Mucosa of stomach (tissue), 1 donor: ENCODE measurements at regions not wholly inside any gene's neighbourhood (a gene's known extent, or its start where the extent isn't known, plus 50 kb on each side); places are given as distances from the start of the nearest gene placed in this dataset.

ENCODE experiments used
- H3K27me3 ChIP-seq: one replicate; pipeline ENCODE4 v1.7.0; 2013; ENCODE audit warnings: mild to moderate bottlenecking, low read length; ENCODE audit not compliant: control insufficient read depth, insufficient read depth
- H3K36me3 ChIP-seq: one replicate; pipeline ENCODE4 v1.7.0; 2013; ENCODE audit warnings: low read length; ENCODE audit not compliant: control insufficient read depth, insufficient read depth
- H3K4me1 ChIP-seq: one replicate; pipeline ENCODE4 v1.7.0; 2013; ENCODE audit warnings: mild to moderate bottlenecking, low read length; ENCODE audit not compliant: control insufficient read depth, insufficient read depth
- H3K4me3 ChIP-seq: one replicate; pipeline ENCODE4 v1.7.0; 2013; ENCODE audit warnings: low read length
- H3K9ac ChIP-seq: one replicate; pipeline ENCODE4 v1.7.0; 2013; ENCODE audit warnings: mild to moderate bottlenecking, low read length, moderate library complexity
- H3K9me3 ChIP-seq: one replicate; pipeline ENCODE4 v1.7.0; 2013; ENCODE audit warnings: mild to moderate bottlenecking, low read length, moderate library complexity; ENCODE audit not compliant: control insufficient read depth
- donor health status: Pancreatic carcinoma.

DNA sequence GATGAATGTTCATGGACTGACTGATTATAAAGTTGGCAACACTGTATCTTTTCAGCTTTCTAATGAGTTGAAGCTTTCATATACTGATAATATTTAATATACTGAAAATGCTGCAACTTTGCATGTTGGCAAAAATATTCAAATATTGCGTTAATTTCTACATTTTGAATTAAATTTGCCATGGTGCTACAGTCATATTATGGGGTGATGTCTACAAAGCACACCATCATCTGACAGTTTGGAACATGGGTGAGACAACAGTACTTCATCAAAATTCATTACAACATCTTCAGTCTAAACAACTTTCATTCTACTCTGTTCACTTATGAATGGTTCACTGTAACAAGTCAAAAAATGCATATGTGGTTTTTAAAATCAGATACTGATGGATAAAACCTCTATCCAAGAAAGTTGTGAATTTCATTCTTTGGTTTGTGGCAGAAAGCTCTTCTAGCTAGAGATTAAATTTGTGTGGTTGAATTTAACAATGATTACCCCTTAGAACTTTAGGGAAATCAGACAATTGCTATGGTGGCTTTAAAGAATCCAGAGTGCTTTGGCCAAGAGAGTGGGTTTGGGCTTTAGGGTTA is 136.4 kb downstream of the TMEM26 start:
- Histone ChIP-seq H3K4me1 (peaks cover 8% of the 10 kb centered on the region), H3K9me3 (no peaks in the 10 kb centered on the region), H3K27me3 (no peaks in the 10 kb centered on the region), H3K36me3 (no peaks in the 10 kb centered on the region), H3K9ac (no peak overlapping the region), H3K4me3 (no peak overlapping the region)

DNA sequence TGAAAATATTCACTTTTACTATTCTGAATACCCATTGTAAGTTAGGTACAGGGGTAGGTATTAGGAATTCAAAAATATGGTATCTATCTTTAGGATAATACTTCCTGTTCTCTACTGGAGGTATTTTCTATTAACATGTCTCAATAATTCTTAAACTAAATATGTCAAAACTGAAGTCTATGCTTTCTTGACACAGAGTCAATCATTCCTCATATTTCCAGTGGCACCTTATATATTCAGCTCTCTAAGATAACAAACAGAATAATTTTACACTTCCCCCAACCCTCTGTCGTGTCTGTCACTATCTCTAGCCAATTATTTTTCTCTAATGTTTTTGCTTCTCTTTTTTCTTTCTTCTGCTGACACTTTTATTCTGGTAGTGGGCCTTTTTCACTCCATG is 138.9 kb downstream of the TMEM26 start:
- no peak overlapping the region for H3K4me3 ChIP-seq
- no peaks in the 10 kb centered on the region for H3K9me3 ChIP-seq
- H3K9ac ChIP-seq: no peak overlapping the region
- peaks cover 8% of the 10 kb centered on the region for H3K4me1 ChIP-seq
- H3K36me3 ChIP-seq: no peaks in the 10 kb centered on the region
- no peaks in the 10 kb centered on the region for H3K27me3 ChIP-seq

DNA sequence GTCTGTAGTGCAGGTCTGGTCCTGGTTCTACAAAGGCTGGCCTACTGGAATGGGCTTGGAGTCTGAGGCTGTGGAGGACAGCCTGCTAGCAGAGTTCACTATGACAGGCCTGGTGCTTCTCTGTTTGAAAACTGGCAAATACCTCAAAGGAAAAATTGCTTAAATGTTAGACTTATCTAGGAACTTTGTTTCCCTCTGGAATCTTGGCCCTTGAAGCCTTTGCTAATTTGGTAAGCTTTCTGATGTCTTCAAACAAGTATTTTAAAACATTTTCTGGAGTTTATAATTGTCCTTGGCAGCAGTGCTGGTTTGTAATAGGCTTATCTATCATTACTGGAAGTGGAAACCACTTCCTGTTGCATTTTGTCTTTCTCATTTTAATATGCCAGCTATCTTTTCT is 139.7 kb downstream of the TMEM26 start:
- no peaks in the 10 kb centered on the region for H3K27me3 ChIP-seq
- H3K9me3 ChIP-seq: no peaks in the 10 kb centered on the region
- H3K9ac ChIP-seq: no peak overlapping the region

DNA sequence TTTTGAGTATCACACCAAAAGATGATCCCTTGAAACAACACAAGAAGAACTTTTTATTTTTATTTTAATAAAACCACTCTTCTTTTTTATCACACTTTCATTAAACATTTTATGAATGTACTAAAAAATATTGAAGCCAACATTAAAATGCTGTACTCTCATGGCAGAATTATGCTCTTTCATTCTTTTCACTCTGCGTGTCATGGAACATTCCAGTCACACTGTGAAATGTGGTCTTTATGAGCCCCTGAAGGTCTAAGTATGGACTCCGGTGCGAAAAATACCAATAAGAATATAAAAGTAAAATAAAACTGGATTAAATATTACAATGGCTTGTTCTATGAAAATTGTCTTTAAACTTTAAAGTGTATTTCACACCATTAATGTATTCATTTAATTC is 148.4 kb downstream of the TMEM26 start:
- Histone ChIP-seq H3K27me3 (no peaks in the 10 kb centered on the region), H3K36me3 (no peaks in the 10 kb centered on the region), H3K9me3 (no peaks in the 10 kb centered on the region), H3K4me1 (no peaks in the 10 kb centered on the region), H3K4me3 (no peak overlapping the region), H3K9ac (no peak overlapping the region)

More for the DNA sequence above, 139.7 kb downstream of the TMEM26 start:
- Histone ChIP-seq H3K36me3 (no peaks in the 10 kb centered on the region), H3K4me3 (no peak overlapping the region), H3K4me1 (peaks cover 8% of the 10 kb centered on the region)

DNA sequence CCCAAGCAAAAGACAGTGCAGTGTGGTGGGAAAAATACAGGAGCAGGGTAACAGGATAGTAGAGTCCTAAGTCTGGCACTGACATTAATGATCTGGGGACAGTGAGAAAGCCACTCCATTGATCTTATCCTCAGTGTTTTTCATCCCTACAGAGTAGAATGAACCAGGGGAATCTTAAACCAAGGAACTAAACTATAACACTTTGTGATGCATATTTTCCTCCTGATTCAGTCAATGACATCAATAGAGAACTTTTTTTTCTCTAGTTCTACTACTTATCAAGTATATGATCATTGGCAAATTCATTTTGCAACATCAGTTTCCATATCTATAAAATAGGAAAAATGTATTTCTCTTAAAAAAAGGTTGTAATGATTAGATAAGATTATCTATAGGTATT is 151.1 kb downstream of the TMEM26 start:
- H3K27me3 ChIP-seq: no peaks in the 10 kb centered on the region
- H3K36me3 ChIP-seq: no peaks in the 10 kb centered on the region
- H3K9me3 ChIP-seq: no peaks in the 10 kb centered on the region
- no peak overlapping the region for H3K9ac ChIP-seq
- no peaks in the 10 kb centered on the region for H3K4me1 ChIP-seq
- H3K4me3 ChIP-seq: no peak overlapping the region

DNA sequence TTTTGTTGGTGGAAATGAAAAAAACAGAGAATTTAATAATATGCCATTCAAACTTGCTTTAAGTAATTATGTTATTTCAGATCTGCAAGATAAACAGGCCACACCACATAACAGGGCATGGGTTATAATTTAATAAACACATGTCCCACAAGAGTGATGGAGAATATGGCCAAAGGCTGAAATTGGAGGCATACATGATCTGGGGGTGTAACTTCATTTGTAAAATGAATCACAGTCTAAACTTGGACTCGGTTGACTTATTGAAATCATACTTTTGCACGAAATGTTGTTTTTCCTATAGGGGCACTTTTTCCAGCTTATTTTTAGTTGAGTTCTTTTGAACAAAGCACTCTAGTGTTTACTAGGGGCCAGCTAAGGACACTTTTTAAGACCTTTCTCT is 151.6 kb downstream of the TMEM26 start:
- no peaks in the 10 kb centered on the region for H3K36me3 ChIP-seq
- no peaks in the 10 kb centered on the region for H3K27me3 ChIP-seq
- H3K4me1 ChIP-seq: no peaks in the 10 kb centered on the region
- H3K9ac ChIP-seq: no peak overlapping the region
- H3K9me3 ChIP-seq: no peaks in the 10 kb centered on the region
- H3K4me3 ChIP-seq: no peak overlapping the region

DNA sequence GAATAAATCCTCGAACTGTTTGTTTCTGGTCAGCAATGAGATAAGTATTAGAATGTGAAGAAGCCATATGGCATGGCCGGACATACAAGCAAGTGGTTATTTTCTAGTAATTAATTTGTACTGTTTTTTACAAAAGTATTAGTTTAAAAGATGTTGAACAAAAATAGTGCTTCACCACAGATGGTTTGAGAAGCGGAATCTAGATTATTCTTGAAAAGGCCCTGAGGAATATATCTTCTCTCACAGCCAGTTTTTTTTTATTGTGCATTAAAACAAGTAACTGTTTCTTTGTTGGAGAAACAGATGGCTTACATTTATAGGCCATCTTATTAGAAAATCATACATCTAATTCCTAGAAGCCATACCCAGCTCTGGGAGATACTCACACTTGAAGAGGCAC is 153.3 kb downstream of the TMEM26 start:
- Histone ChIP-seq H3K4me1 (no peaks in the 10 kb centered on the region), H3K9ac (no peak overlapping the region), H3K36me3 (no peaks in the 10 kb centered on the region), H3K4me3 (no peak overlapping the region), H3K9me3 (no peaks in the 10 kb centered on the region), H3K27me3 (no peaks in the 10 kb centered on the region)

DNA sequence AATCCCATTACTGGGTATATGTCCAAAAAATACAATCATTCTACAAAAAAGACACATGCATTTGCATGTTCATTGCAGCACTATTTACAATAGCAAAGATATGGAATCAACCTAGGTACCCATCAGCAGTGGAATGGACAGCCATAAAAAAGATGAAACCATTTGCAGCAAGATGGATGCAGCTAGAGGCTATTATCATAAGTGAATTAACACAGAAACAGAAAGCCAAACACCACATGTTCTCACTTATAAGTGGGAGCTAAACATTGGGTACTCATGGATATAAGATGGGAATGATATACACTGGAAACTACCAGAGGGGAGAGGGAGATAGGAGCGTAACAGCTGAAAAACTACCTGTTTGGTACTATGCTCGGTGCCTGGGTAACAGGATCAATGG is 154.0 kb downstream of the TMEM26 start:
- Histone ChIP-seq H3K9me3 (no peaks in the 10 kb centered on the region), H3K4me1 (no peaks in the 10 kb centered on the region), H3K9ac (no peak overlapping the region), H3K27me3 (no peaks in the 10 kb centered on the region), H3K4me3 (no peak overlapping the region), H3K36me3 (no peaks in the 10 kb centered on the region)

DNA sequence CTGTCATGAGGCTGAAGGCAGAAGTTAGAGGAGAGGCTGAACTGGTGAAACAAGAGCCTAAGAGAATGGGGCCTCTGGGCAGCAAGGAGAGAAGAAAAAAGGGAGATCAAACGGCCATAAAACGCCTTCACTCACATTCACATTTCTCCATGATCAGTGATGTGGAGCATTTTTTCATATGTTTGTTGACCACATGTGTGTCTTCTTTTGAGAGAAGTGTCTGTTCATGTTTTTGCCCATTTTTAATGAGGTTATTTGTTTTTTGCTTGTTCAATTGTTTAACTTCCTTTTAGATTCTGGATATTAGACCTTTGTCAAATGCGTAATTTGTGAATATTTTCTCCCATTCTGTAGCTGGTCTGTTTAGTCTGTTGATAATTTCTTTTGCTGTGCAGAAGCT is 155.0 kb downstream of the TMEM26 start:
- Histone ChIP-seq H3K4me1 (no peaks in the 10 kb centered on the region), H3K4me3 (no peak overlapping the region)

DNA sequence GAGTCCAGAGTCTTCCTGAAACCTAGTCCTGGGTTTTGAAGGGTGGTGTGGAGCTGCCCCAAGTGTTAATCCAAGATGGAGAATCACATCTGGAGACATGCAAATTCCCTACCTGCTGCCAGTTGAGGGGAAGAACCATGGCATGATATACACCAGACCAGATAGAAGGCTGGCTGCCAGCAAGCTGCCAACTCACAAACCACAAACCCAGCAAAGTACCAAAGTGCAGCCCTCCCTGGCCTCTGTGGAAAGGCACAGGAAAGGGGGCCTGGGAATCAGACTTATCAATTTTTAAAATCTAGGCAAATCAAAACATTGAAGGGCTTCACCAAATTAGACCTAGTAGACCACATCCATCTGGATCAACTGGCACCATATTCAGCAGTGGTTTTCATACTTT is 157.0 kb downstream of the TMEM26 start:
- Histone ChIP-seq H3K9me3 (no peaks in the 10 kb centered on the region), H3K9ac (no peak overlapping the region), H3K27me3 (no peaks in the 10 kb centered on the region), H3K36me3 (no peaks in the 10 kb centered on the region), H3K4me3 (no peak overlapping the region), H3K4me1 (no peaks in the 10 kb centered on the region)

More for the DNA sequence above, 155.0 kb downstream of the TMEM26 start:
- no peaks in the 10 kb centered on the region for H3K9me3 ChIP-seq
- H3K9ac ChIP-seq: no peak overlapping the region
- H3K36me3 ChIP-seq: no peaks in the 10 kb centered on the region
- no peaks in the 10 kb centered on the region for H3K27me3 ChIP-seq

DNA sequence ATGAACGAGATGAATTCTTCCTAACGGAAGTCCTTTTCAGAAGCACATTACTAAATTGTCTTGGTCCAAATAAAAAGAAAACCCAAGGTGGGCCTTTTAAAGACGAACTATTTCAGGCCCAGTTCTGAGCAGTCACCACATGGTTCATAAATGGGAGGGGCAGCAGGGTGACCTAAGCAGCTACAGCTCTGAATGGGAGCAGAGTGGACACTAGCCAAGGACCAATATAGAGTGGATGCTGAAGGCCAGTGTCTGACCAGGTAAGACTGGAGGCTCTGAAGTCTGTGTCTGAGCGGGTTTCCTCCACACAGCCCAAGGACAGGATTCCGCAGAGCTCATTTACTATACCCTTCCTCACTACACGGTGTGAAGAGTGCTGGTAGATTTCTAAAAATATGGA is 159.1 kb downstream of the TMEM26 start:
- Histone ChIP-seq H3K4me1 (no peaks in the 10 kb centered on the region), H3K9me3 (no peaks in the 10 kb centered on the region), H3K27me3 (no peaks in the 10 kb centered on the region), H3K9ac (no peak overlapping the region), H3K4me3 (no peak overlapping the region), H3K36me3 (no peaks in the 10 kb centered on the region)

DNA sequence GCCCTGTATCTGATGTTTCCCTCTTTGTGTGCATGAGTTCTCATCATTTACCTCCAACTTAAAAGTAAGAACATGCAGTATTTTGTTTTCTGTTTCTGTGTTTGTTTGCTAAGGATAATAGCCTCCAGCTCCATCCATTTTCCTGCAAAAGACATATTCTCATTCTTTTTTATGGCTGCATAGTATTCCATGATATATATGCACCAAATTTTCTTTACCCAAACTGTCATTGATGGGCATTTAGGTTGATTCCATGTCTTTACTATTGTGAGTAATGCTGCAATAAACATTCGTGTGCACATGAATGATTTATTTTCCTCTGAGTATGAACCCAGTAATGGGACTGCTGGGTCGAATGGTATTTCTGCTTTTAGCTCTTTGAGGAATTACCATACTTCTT is 163.4 kb downstream of the TMEM26 start:
- Histone ChIP-seq H3K4me3 (no peak overlapping the region), H3K9ac (no peak overlapping the region), H3K4me1 (no peaks in the 10 kb centered on the region), H3K9me3 (no peaks in the 10 kb centered on the region), H3K27me3 (no peaks in the 10 kb centered on the region), H3K36me3 (no peaks in the 10 kb centered on the region)

DNA sequence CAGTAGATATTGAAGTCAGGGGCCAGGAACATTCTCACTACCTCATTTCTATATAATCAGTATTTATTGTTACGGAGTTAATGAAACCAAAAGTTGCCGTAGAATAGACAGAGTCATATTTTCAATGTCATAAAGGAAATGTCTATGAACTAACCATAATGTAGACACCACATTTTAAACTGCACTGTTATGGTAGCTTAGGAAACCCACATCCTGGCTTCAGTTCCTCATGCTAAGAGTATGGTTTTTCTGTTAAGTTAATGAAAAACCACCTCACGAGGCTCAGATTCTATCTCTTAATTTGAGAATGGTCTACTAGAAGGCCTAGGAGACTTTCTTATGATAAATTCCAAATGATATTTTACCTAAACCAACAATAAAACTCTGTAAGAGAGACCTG is 166.5 kb downstream of the TMEM26 start:
- no peaks in the 10 kb centered on the region for H3K4me1 ChIP-seq
- no peak overlapping the region for H3K9ac ChIP-seq
- H3K9me3 ChIP-seq: no peaks in the 10 kb centered on the region
- no peaks in the 10 kb centered on the region for H3K27me3 ChIP-seq
- no peak overlapping the region for H3K4me3 ChIP-seq
- no peaks in the 10 kb centered on the region for H3K36me3 ChIP-seq
